ENCODE measurements at regions not wholly inside any gene's neighbourhood (a gene's known extent, or its start where the extent isn't known, plus 50 kb on each side); places are given as distances from the start of the nearest gene placed in this dataset.

GRCh38 chr5:97418462-97418861 lies 235.4 kb upstream of the RIOK2 start:
- TF ChIP-seq POLR2AphosphoS5 (IDR thresholded peaks at IDR 0.05; ENCODE audit: borderline replicate concordance, low read depth, low read length) (no peak), EZH2 (IDR thresholded peaks at IDR 0.05) (no peak), FOXP2 (optimal IDR thresholded peaks at IDR 0.05; ENCODE audit: control extremely low read depth, extremely low read length, insufficient read depth) (no peak)

All from SK-N-MC (cell line).